DMS153 treated with DMSO at 0.1 percent for 48 hours (cell line): ENCODE measurements at regions not wholly inside any gene's neighbourhood (a gene's known extent, or its start where the extent isn't known, plus 50 kb on each side); places are given as distances from the start of the nearest gene placed in this dataset.
"Not testable (repeated sequence)": the region's sequence is repeated elsewhere in the genome, so short reads cannot be mapped to it uniquely, and the experiment has no call there.

ENCODE experiments used
- DNase-seq: peaks from one replicate; lab custom pipeline; 2025; ENCODE audit not compliant: unreplicated experiment; lab: John Stamatoyannopoulos, UW

- DNase-seq: no peak
Observed at GRCh38 chr2:48210189-48210588, 104.3 kb upstream of the FOXN2 start.

GRCh38 chr2:48213646-48214045 is 100.8 kb upstream of the FOXN2 start:
- DNase-seq: no peak

- DNase-seq: no peak
Observed at GRCh38 chr2:48218169-48218568, 96.3 kb upstream of the FOXN2 start.

GRCh38 chr2:48219234-48219554 is 95.3 kb upstream of the FOXN2 start:
- DNase-seq: no peak

GRCh38 chr2:48219555-48220436 is 94.7 kb upstream of the FOXN2 start:
- no peak for DNase-seq

GRCh38 chr2:48220501-48220900 is 94.0 kb upstream of the FOXN2 start:
- DNase-seq: no peak

- no peak for DNase-seq
Observed at GRCh38 chr2:48221846-48222516, 92.5 kb upstream of the FOXN2 start.

- DNase-seq: no peak
Observed at GRCh38 chr2:48227617-48228344, 86.7 kb upstream of the FOXN2 start.

GRCh38 chr2:48228345-48228684 is 86.2 kb upstream of the FOXN2 start:
- no peak for DNase-seq

GRCh38 chr2:48229063-48229462 is 85.4 kb upstream of the FOXN2 start:
- DNase-seq: no peak

- DNase-seq: no peak
Observed at GRCh38 chr2:48230834-48231233, 83.6 kb upstream of the FOXN2 start.

- DNase-seq: no peak
Observed at GRCh38 chr2:48232351-48232750, 82.1 kb upstream of the FOXN2 start.

- DNase-seq: no peak
Observed at GRCh38 chr2:48233005-48233404, 81.5 kb upstream of the FOXN2 start.

- DNase-seq: not testable (repeated sequence)
Observed at GRCh38 chr2:48233824-48234223, 80.7 kb upstream of the FOXN2 start.

GRCh38 chr2:48235076-48235475 is 79.4 kb upstream of the FOXN2 start:
- DNase-seq: peak; percentile 47

- no peak for DNase-seq
Observed at GRCh38 chr2:48238381-48238780, 76.1 kb upstream of the FOXN2 start.

GRCh38 chr2:48240912-48241311 is 73.6 kb upstream of the FOXN2 start:
- no peak for DNase-seq

- DNase-seq: no peak
Observed at GRCh38 chr2:48247206-48247605, 67.3 kb upstream of the FOXN2 start.

GRCh38 chr2:48248251-48248933 is 66.1 kb upstream of the FOXN2 start:
- DNase-seq: no peak

- DNase-seq: no peak
Observed at GRCh38 chr2:48249025-48249424, 65.5 kb upstream of the FOXN2 start.

GRCh38 chr2:48249631-48250473 is 64.6 kb upstream of the FOXN2 start:
- DNase-seq: no peak
